ENCODE measurements at regions not wholly inside any gene's neighbourhood (a gene's known extent, or its start where the extent isn't known, plus 50 kb on each side); places are given as distances from the start of the nearest gene placed in this dataset.

- no peak for TF ChIP-seq CTCF (IDR thresholded peaks at IDR 0.05; ENCODE audit: low read length, missing control alignments)
- DNase-seq (ENCODE audit: low read depth), result no peak
- no peak overlapping the region for H3K4me3 ChIP-seq (replicated peaks; ENCODE audit: low read depth, low read length)
Measured at GRCh38 chr6:97548354-97548753, 265.3 kb upstream of the MMS22L start.

GRCh38 chr6:97557355-97557754 lies 274.3 kb upstream of the MMS22L start:
- no peak overlapping the region for H3K4me3 ChIP-seq (replicated peaks; ENCODE audit: low read depth, low read length)
- TF ChIP-seq CTCF (IDR thresholded peaks at IDR 0.05; ENCODE audit: low read length, missing control alignments), result no peak
- no peak for DNase-seq (ENCODE audit: low read depth)

- H3K4me3 ChIP-seq (replicated peaks; ENCODE audit: low read depth, low read length), result no peak overlapping the region
- TF ChIP-seq CTCF (IDR thresholded peaks at IDR 0.05; ENCODE audit: low read length, missing control alignments), result no peak
- no peak for DNase-seq (ENCODE audit: low read depth)
Measured at GRCh38 chr6:97563529-97563928, 280.5 kb upstream of the MMS22L start.

GRCh38 chr6:97572943-97573342 lies 289.9 kb upstream of the MMS22L start:
- TF ChIP-seq CTCF (IDR thresholded peaks at IDR 0.05; ENCODE audit: low read length, missing control alignments), result no peak
- no peak for DNase-seq (ENCODE audit: low read depth)
- H3K4me3 ChIP-seq (replicated peaks; ENCODE audit: low read depth, low read length), result no peak overlapping the region

GRCh38 chr6:97586344-97586743 lies 303.3 kb upstream of the MMS22L start:
- DNase-seq (ENCODE audit: low read depth), result peak; percentile 1
- no peak overlapping the region for H3K4me3 ChIP-seq (replicated peaks; ENCODE audit: low read depth, low read length)
- no peak for TF ChIP-seq CTCF (IDR thresholded peaks at IDR 0.05; ENCODE audit: low read length, missing control alignments)

GRCh38 chr6:97591955-97592354 lies 308.9 kb upstream of the MMS22L start:
- TF ChIP-seq CTCF (IDR thresholded peaks at IDR 0.05; ENCODE audit: low read length, missing control alignments), result no peak
- no peak overlapping the region for H3K4me3 ChIP-seq (replicated peaks; ENCODE audit: low read depth, low read length)
- no peak for DNase-seq (ENCODE audit: low read depth)

- H3K4me3 ChIP-seq (replicated peaks; ENCODE audit: low read depth, low read length), result no peak overlapping the region
- no peak for TF ChIP-seq CTCF (IDR thresholded peaks at IDR 0.05; ENCODE audit: low read length, missing control alignments)
- DNase-seq (ENCODE audit: low read depth), result no peak
Measured at GRCh38 chr6:97594844-97595243, 311.8 kb upstream of the MMS22L start.
